GM21381 (cell line): ENCODE measurements at regions not wholly inside any gene's neighbourhood (a gene's known extent, or its start where the extent isn't known, plus 50 kb on each side); places are given as distances from the start of the nearest gene placed in this dataset.

Experiments
- ATAC-seq: cut with Tn5 transposase; IDR thresholded peaks from one replicate; pipeline ENCODE4 v1.9.1; 2021; ENCODE audit warnings: mild to moderate bottlenecking, moderate library complexity; ENCODE audit not compliant: unreplicated experiment

- no peak for ATAC-seq
Observed at GRCh38 chr14:97539884-97540283, 742.7 kb downstream of the VRK1 start.

GRCh38 chr14:97543221-97543620 is 746.0 kb downstream of the VRK1 start:
- no peak for ATAC-seq

GRCh38 chr14:97543816-97544215 is 746.6 kb downstream of the VRK1 start:
- ATAC-seq, result no peak

- no peak for ATAC-seq
Observed at GRCh38 chr14:97544571-97544970, 747.4 kb downstream of the VRK1 start.

GRCh38 chr14:97546491-97547230 is 749.5 kb downstream of the VRK1 start:
- no peak for ATAC-seq

- ATAC-seq, result no peak
Observed at GRCh38 chr14:97550463-97550862, 753.3 kb downstream of the VRK1 start.

GRCh38 chr14:97554597-97554996 is 757.4 kb downstream of the VRK1 start:
- ATAC-seq, result no peak

- ATAC-seq, result no peak
Observed at GRCh38 chr14:97564334-97564733, 767.2 kb downstream of the VRK1 start.

- no peak for ATAC-seq
Observed at GRCh38 chr14:97571201-97571600, 774.0 kb downstream of the VRK1 start.

GRCh38 chr14:97571866-97572555 is 774.8 kb downstream of the VRK1 start:
- no peak for ATAC-seq

GRCh38 chr14:97572583-97573458 is 775.6 kb downstream of the VRK1 start:
- no peak for ATAC-seq

GRCh38 chr14:97575677-97576076 is 778.5 kb downstream of the VRK1 start:
- ATAC-seq, result no peak

- no peak for ATAC-seq
Observed at GRCh38 chr14:97578982-97579548, 781.9 kb downstream of the VRK1 start.

- ATAC-seq, result no peak
Observed at GRCh38 chr14:97581016-97581415, 783.8 kb downstream of the VRK1 start.

GRCh38 chr14:97582022-97582421 is 784.8 kb downstream of the VRK1 start:
- ATAC-seq, result no peak

GRCh38 chr14:97584528-97584927 is 787.3 kb downstream of the VRK1 start:
- no peak for ATAC-seq

GRCh38 chr14:97592341-97592980 is 795.3 kb downstream of the VRK1 start:
- ATAC-seq, result no peak

GRCh38 chr14:97594306-97594705 is 797.1 kb downstream of the VRK1 start:
- no peak for ATAC-seq

- no peak for ATAC-seq
Observed at GRCh38 chr14:97602438-97603117, 805.4 kb downstream of the VRK1 start.

- ATAC-seq, result no peak
Observed at GRCh38 chr14:97603201-97603600, 806.0 kb downstream of the VRK1 start.
